Adipose tissue (tissue), 3 donors: ENCODE measurements at regions not wholly inside any gene's neighbourhood (a gene's known extent, or its start where the extent isn't known, plus 50 kb on each side); places are given as distances from the start of the nearest gene placed in this dataset.

Experiments used
- H3K27ac ChIP-seq: one replicate; pipeline ENCODE4 v1.5.1; 2013; ENCODE audit warnings: low read depth, low read length
- WGBS, 3 donors: extraction: QIAGEN DNeasy Blood & Tissue Kit; methylation state at CpG; one replicate each; pipeline ENCODE4 v1.1.7; 2013; 5-methylcytosine and 5-hydroxymethylcytosine counted together
- donor health status: healthy with polysubstance abuse.
- donor health status: Bipolar disorder and iron deficiency.
- donor health status: healthy.

GRCh38 chrX:45784590-45784989, 583.9 kb upstream of the DIPK2B start:
- WGBS, 3 donors = 58 to 81% (median 77%) methylated on average over 3 of the region's 3 CpGs
- H3K27ac ChIP-seq = no peak overlapping the region

- WGBS, 3 donors = 47 to 80% (median 58%) methylated on average over 6 of the region's 6 CpGs
- no peak overlapping the region for H3K27ac ChIP-seq
Observed at GRCh38 chrX:45783002-45783401, 582.3 kb upstream of the DIPK2B start.

GRCh38 chrX:45781901-45782553, 581.4 kb upstream of the DIPK2B start:
- no peak overlapping the region for H3K27ac ChIP-seq
- 42 to 62% (median 58%) methylated on average over 4 of the region's 4 CpGs for WGBS, 3 donors

GRCh38 chrX:45778616-45779015, 577.9 kb upstream of the DIPK2B start:
- H3K27ac ChIP-seq = no peak overlapping the region
- 30 to 67% (median 65%) methylated on average over 1 of the region's 1 CpG for WGBS, 3 donors

GRCh38 chrX:45777366-45777765, 576.7 kb upstream of the DIPK2B start:
- 48 to 72% (median 60%) methylated on average over 2 to 3 of the region's 3 CpGs for WGBS, 3 donors

GRCh38 chrX:45775468-45775867, 574.8 kb upstream of the DIPK2B start:
- H3K27ac ChIP-seq = no peak overlapping the region

More at GRCh38 chrX:45777366-45777765, 576.7 kb upstream of the DIPK2B start:
- H3K27ac ChIP-seq = no peak overlapping the region

GRCh38 chrX:45774961-45775360, 574.3 kb upstream of the DIPK2B start:
- 34 to 74% (median 51%) methylated on average over 5 of the region's 5 CpGs for WGBS, 3 donors
- H3K27ac ChIP-seq = no peak overlapping the region

More at GRCh38 chrX:45775468-45775867, 574.8 kb upstream of the DIPK2B start:
- 52 to 67% (median 66%) methylated on average over 2 of the region's 2 CpGs for WGBS, 3 donors

- H3K27ac ChIP-seq = no peak overlapping the region
- WGBS, 3 donors = 80 to 96% (median 89%) methylated on average over 4 of the region's 4 CpGs
Observed at GRCh38 chrX:45773572-45773971, 572.9 kb upstream of the DIPK2B start.

GRCh38 chrX:45771560-45772340, 571.1 kb upstream of the DIPK2B start:
- H3K27ac ChIP-seq = no peak overlapping the region
- 17 to 61% (median 27%) methylated on average over 7 of the region's 7 CpGs for WGBS, 3 donors

- H3K27ac ChIP-seq = no peak overlapping the region
- 15 to 45% (median 29%) methylated on average over 6 of the region's 6 CpGs for WGBS, 3 donors
Observed at GRCh38 chrX:45771114-45771513, 570.4 kb upstream of the DIPK2B start.

- H3K27ac ChIP-seq = no peak overlapping the region
- 1 to 29% (median 1%) methylated on average over 18 of the region's 18 CpGs for WGBS, 3 donors
Observed at GRCh38 chrX:45769761-45770582, 569.3 kb upstream of the DIPK2B start.

- 14 to 36% (median 31%) methylated on average over 6 of the region's 6 CpGs for WGBS, 3 donors
- H3K27ac ChIP-seq = no peak overlapping the region
Observed at GRCh38 chrX:45768666-45769236, 568.1 kb upstream of the DIPK2B start.

GRCh38 chrX:45766981-45767501, 566.4 kb upstream of the DIPK2B start:
- 13 to 47% (median 46%) methylated on average over 3 of the region's 3 CpGs for WGBS, 3 donors
- H3K27ac ChIP-seq = no peak overlapping the region

GRCh38 chrX:45765767-45766166, 565.1 kb upstream of the DIPK2B start:
- H3K27ac ChIP-seq = no peak overlapping the region
- 49 to 87% (median 61%) methylated on average over 4 of the region's 4 CpGs for WGBS, 3 donors

GRCh38 chrX:45765281-45765680, 564.6 kb upstream of the DIPK2B start:
- H3K27ac ChIP-seq = no peak overlapping the region
- 13 to 16% (median 15%) methylated on average over 1 of the region's 1 CpG for WGBS, 3 donors

- H3K27ac ChIP-seq = no peak overlapping the region
- 63 to 91% (median 64%) methylated on average over 6 of the region's 6 CpGs for WGBS, 3 donors
Observed at GRCh38 chrX:45762699-45763647, 562.3 kb upstream of the DIPK2B start.

- no peak overlapping the region for H3K27ac ChIP-seq
- 50 to 71% (median 60%) methylated on average over 4 of the region's 4 CpGs for WGBS, 3 donors
Observed at GRCh38 chrX:45761920-45762319, 561.2 kb upstream of the DIPK2B start.
